Suprapubic skin (tissue), 3 donors: ENCODE measurements at regions not wholly inside any gene's neighbourhood (a gene's known extent, or its start where the extent isn't known, plus 50 kb on each side); places are given as distances from the start of the nearest gene placed in this dataset.

Experiments
- CTCF ChIP-seq, 2 donors: fragments of 200-600 bp in 1 of 2; fragments of 450-650 bp in 1 of 2; sonication (generic) in 1 of 2; IDR thresholded peaks; one replicate each; pipeline ENCODE4 v1.5.1; 2016 to 2019; ENCODE audit warnings: antibody characterized with exemption in 2 of 2, mild to moderate bottlenecking in 1 of 2, moderate library complexity in 1 of 2
- POLR2A ChIP-seq, 2 donors: fragments of 450-650 bp; IDR thresholded peaks; one replicate each; pipeline ENCODE4 v1.6.1; 2017; ENCODE audit warnings: antibody characterized with exemption in 2 of 2, mild to moderate bottlenecking in 2 of 2, moderate library complexity in 2 of 2

DNA sequence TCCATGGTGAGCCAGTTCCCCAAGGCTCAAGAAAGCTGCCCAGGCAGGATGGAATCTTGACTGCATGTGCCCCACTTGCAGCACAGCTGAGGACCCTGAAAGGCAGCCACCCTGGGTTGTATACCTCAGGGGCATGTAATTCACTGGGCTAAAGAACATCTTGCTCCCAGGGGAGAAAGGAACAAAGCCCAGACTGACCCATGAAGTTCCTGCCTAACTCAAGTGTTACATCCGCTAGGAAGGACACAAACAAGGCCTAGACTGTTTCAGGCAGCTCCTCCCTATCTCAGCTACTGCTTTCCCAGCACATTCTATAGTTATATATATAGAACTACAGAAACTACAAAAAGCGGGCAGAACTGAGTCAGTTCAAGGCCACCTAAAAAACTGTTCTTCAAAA lies 69.0 kb downstream of the RBM43 start:
- no peak for TF ChIP-seq CTCF (IDR thresholded peaks at IDR 0.05)
- no peak for TF ChIP-seq POLR2A (IDR thresholded peaks at IDR 0.05)
